ENCODE measurements at regions not wholly inside any gene's neighbourhood (a gene's known extent, or its start where the extent isn't known, plus 50 kb on each side); places are given as distances from the start of the nearest gene placed in this dataset.

DNA sequence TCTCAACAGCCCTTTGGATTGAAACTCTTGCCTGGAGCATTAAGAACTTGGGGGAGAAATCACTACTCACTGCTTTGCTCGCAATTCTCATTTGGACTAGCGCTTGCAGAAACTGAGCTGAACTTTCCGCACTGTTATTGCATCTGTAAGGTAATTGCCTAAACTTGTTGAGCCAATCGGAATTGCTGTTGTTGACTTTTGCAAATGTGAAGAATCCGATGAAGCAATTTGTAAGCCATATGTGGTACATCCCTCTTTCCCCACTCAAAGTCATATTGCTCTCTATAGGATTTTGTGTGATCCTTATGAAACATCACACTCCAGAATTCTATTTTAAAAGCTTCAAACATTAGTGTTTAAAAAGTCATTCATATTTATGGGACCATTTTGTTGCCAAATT, 191.7 kb upstream of the GBE1 start:
- TF ChIP-seq POLR2A (IDR thresholded peaks at IDR 0.05), result no peak
- TF ChIP-seq, protein P1, sequence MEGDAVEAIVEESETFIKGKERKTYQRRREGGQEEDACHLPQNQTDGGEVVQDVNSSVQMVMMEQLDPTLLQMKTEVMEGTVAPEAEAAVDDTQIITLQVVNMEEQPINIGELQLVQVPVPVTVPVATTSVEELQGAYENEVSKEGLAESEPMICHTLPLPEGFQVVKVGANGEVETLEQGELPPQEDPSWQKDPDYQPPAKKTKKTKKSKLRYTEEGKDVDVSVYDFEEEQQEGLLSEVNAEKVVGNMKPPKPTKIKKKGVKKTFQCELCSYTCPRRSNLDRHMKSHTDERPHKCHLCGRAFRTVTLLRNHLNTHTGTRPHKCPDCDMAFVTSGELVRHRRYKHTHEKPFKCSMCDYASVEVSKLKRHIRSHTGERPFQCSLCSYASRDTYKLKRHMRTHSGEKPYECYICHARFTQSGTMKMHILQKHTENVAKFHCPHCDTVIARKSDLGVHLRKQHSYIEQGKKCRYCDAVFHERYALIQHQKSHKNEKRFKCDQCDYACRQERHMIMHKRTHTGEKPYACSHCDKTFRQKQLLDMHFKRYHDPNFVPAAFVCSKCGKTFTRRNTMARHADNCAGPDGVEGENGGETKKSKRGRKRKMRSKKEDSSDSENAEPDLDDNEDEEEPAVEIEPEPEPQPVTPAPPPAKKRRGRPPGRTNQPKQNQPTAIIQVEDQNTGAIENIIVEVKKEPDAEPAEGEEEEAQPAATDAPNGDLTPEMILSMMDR (IDR thresholded peaks at IDR 0.05 in 4 of 5, conservative IDR thresholded peaks at IDR 0.05 in 1 of 5), result no peak
